ENCODE measurements at regions not wholly inside any gene's neighbourhood (a gene's known extent, or its start where the extent isn't known, plus 50 kb on each side); places are given as distances from the start of the nearest gene placed in this dataset.

DNA sequence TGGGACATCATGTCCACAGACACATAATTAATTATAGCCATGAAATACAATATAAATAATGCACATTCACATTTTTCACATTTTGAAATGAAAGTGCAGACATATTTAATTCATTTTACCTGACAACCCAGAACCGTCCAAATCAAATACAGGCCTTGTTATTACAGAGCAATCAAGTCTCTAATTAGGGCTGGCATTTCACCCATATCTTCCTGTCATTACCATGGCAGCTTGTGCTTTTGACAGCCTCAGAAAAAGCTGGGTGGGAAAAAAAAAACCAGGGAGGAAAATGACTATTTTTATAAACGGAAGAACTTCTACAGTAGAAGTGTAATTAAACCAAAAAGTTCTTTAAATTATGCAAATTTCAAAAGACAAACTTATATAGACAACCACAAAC is 436.4 kb downstream of the FBXO15 start:
- Mint-ChIP-seq H3K27ac (no peak overlapping the region), H3K4me3 (no peak overlapping the region), H3K27me3 (no peaks in the 10 kb centered on the region), H3K9me3 (peaks cover 12% of the 10 kb centered on the region), H3K4me1 (no peaks in the 10 kb centered on the region), H3K36me3 (ENCODE audit: low read depth) (no peaks in the 10 kb centered on the region)
- no peak for TF ChIP-seq CTCF (IDR thresholded peaks at IDR 0.05)
- no peak for ATAC-seq (ENCODE audit: low read depth)
- ChIA-PET CTCF (no interaction called here), POLR2A (no interaction called here)
- intact Hi-C loops (cut with micrococcal nuclease): no loop called here
- no peak for DNase-seq

DNA sequence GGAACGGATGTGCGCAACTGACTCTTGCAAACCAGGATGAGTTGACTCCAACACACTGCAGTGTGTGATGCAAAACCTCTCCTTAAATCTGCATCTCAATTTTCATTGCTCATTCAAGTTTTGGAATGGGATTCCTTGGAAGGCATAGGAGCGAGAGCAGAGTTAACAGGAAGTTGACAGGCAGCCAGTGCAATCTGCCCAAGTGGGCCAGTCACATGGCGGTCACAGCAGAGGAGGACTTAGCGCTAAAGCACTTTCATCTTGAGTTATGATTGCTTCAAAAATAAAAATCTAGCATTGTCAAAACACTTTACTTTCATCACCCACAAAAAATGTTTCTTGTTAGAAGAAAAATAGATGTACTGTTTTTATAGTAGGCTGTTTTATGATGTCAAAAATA is 439.0 kb downstream of the FBXO15 start:
- no peak for DNase-seq
- Mint-ChIP-seq H3K27ac (no peak overlapping the region), H3K9me3 (peaks cover 5% of the 10 kb centered on the region), H3K27me3 (no peaks in the 10 kb centered on the region), H3K4me1 (no peaks in the 10 kb centered on the region), H3K36me3 (ENCODE audit: low read depth) (no peaks in the 10 kb centered on the region), H3K4me3 (no peak overlapping the region)
- TF ChIP-seq CTCF (IDR thresholded peaks at IDR 0.05): no peak
- intact Hi-C loops (cut with micrococcal nuclease): no loop called here
- CTCF ChIA-PET: no interaction called here
- ATAC-seq (ENCODE audit: low read depth): no peak
- POLR2A ChIA-PET: no interaction called here

DNA sequence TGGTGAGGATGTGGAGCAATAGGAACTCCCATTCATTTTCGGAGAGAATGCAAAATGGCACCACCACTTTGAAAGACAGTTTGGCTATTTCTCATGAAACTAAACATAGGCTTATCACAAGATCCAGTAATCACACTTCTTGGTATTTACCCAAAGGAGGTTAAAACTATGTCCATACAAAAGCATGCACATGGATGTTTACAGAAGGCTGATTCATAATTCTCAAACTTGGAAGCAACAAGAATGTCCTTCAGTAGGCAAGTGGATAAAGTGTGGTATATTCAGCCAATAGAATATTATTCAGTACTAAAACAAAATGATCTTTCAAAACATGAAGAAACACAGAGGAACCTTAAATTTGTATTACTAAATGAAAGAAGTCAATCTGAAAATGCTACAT is 440.6 kb downstream of the FBXO15 start:
- ChIA-PET CTCF (no interaction called here), POLR2A (no interaction called here)
- no peaks in the 10 kb centered on the region for H3K4me1 Mint-ChIP-seq
- ATAC-seq (ENCODE audit: low read depth): no peak
- no peaks in the 10 kb centered on the region for H3K27me3 Mint-ChIP-seq
- H3K9me3 Mint-ChIP-seq: peaks cover 5% of the 10 kb centered on the region
- DNase-seq: no peak
- H3K36me3 Mint-ChIP-seq (ENCODE audit: low read depth): no peaks in the 10 kb centered on the region
- intact Hi-C loops (cut with micrococcal nuclease): no loop called here
- no peak overlapping the region for H3K4me3 Mint-ChIP-seq
- H3K27ac Mint-ChIP-seq: no peak overlapping the region
- no peak for TF ChIP-seq CTCF (IDR thresholded peaks at IDR 0.05)

DNA sequence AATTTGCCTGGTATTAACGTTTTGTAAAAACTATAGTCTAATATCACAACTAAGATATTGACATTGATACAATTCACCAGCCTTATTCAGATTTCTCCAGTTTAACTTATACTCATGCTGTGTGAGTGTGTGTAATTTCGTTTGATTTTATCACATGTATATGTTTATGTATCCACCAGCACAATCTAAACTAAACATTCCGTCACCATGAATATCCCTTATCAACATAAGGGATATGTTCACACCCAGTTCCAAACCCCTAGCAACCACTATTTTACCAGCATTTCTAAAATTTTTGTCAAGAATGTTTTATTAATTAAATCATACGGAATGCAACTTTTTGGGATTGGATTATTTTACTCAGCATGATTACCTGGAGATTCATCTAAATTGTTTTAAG is 450.3 kb downstream of the FBXO15 start:
- DNase-seq (no peak), ATAC-seq (ENCODE audit: low read depth) (no peak)
- H3K4me1 Mint-ChIP-seq: no peaks in the 10 kb centered on the region
- H3K27me3 Mint-ChIP-seq: no peaks in the 10 kb centered on the region
- POLR2A ChIA-PET: no interaction called here
- TF ChIP-seq CTCF (IDR thresholded peaks at IDR 0.05): no peak
- H3K36me3 Mint-ChIP-seq (ENCODE audit: low read depth): no peaks in the 10 kb centered on the region
- H3K9me3 Mint-ChIP-seq: no peaks in the 10 kb centered on the region
- no peak overlapping the region for H3K4me3 Mint-ChIP-seq
- intact Hi-C loops (cut with micrococcal nuclease): no loop called here
- H3K27ac Mint-ChIP-seq: no peak overlapping the region
- CTCF ChIA-PET: no interaction called here

GRCh38 chr18:73696698-73697097 is 450.9 kb downstream of the FBXO15 start:
- H3K27me3 Mint-ChIP-seq: no peaks in the 10 kb centered on the region
- no peak overlapping the region for H3K4me3 Mint-ChIP-seq
- intact Hi-C loops (cut with micrococcal nuclease): no loop called here
- H3K9me3 Mint-ChIP-seq: no peaks in the 10 kb centered on the region
- POLR2A ChIA-PET: no interaction called here
- no peak overlapping the region for H3K27ac Mint-ChIP-seq
- ATAC-seq (ENCODE audit: low read depth) (no peak), DNase-seq (no peak)
- CTCF ChIA-PET: no interaction called here
- no peak for TF ChIP-seq CTCF (IDR thresholded peaks at IDR 0.05)
- H3K36me3 Mint-ChIP-seq (ENCODE audit: low read depth): no peaks in the 10 kb centered on the region
- no peaks in the 10 kb centered on the region for H3K4me1 Mint-ChIP-seq
